GM12873 (cell line): ENCODE measurements at regions not wholly inside any gene's neighbourhood (a gene's known extent, or its start where the extent isn't known, plus 50 kb on each side); places are given as distances from the start of the nearest gene placed in this dataset.

ENCODE experiments used
- TF ChIP-seq, protein P1 (sequence below): IDR thresholded peaks from 2 replicates; pipeline ENCODE4 v1.5.1; 2012; ENCODE audit warnings: low read depth, mild to moderate bottlenecking, moderate library complexity, low read length, control low read depth; ENCODE audit not compliant: insufficient read depth; ENCODE audit errors: missing control alignments

DNA sequence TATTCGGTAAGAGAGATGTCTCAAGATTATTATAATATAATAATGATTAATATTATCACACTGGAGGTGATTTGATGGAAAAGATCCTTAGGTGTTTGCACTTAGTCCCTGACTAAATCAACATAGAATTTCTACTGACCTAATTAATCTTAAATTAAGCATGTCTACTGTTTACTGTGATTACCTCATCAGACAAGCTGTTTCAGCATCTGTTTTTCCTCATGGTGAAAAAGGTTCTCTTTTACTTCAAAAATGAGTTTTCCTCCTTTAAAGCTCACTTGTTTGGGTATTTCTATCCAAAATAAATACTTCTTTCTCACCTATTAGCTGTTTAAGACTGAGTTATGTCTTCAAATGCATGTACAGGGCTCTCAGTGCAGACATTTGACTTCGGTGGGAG lies 407.8 kb downstream of the NKX6-1 start:
- TF ChIP-seq, protein P1, sequence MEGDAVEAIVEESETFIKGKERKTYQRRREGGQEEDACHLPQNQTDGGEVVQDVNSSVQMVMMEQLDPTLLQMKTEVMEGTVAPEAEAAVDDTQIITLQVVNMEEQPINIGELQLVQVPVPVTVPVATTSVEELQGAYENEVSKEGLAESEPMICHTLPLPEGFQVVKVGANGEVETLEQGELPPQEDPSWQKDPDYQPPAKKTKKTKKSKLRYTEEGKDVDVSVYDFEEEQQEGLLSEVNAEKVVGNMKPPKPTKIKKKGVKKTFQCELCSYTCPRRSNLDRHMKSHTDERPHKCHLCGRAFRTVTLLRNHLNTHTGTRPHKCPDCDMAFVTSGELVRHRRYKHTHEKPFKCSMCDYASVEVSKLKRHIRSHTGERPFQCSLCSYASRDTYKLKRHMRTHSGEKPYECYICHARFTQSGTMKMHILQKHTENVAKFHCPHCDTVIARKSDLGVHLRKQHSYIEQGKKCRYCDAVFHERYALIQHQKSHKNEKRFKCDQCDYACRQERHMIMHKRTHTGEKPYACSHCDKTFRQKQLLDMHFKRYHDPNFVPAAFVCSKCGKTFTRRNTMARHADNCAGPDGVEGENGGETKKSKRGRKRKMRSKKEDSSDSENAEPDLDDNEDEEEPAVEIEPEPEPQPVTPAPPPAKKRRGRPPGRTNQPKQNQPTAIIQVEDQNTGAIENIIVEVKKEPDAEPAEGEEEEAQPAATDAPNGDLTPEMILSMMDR: no peak

DNA sequence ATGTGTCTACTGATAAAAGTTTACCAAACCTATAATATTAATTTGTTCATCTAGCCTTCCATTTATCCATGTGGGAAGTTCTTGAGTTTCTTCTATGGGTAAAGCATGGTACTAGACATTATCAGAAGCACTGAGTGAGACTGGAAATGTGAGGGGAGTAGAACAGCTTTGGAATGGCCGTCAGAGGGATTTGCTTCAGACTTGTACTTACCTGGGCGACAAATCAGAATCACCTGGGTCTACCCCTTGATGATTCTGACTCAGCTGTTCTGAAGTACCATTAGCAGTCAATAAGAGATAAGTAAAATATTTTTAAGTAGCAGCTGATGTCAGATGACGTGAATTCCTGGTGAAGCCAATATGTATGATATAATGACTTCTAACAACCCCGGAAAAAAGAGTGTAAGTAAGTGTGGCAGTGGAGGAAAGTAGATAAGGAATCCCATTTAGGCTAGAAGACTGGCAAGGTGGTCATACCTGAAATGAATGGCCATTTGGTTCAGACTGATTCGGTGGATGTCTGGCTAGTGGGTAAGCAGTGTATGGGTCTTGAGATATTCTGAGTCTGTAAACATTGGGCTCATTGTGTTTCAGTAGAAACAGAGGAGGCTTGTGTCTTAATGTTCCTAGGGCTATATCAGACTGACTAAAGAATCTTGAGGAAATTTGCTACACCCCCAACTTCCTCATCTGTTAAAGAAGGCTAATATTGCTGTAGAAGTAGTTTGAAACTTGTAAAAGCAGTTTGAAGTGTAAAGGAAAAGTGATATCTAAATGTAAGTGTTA lies 409.2 kb downstream of the NKX6-1 start:
- TF ChIP-seq, protein P1: no peak

DNA sequence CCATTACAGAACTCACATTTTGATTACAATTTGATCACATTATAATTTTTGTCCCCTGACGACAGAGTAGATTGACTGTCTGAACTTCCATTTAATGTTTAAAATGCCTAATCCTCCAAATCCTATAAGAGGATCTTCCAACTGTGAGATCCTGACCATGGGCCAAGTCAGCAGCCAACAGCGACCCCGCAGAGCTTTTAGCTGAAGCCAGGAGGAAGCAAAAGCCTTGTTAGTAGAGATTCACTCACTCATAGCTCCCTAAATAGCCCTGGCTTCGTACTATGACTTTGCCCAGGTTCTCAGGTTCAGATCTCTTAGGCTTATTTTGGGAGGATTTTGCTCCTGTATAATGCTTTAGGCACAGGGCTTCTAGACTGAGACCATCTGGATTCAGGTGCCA lies 413.1 kb downstream of the NKX6-1 start:
- TF ChIP-seq, protein P1: no peak

DNA sequence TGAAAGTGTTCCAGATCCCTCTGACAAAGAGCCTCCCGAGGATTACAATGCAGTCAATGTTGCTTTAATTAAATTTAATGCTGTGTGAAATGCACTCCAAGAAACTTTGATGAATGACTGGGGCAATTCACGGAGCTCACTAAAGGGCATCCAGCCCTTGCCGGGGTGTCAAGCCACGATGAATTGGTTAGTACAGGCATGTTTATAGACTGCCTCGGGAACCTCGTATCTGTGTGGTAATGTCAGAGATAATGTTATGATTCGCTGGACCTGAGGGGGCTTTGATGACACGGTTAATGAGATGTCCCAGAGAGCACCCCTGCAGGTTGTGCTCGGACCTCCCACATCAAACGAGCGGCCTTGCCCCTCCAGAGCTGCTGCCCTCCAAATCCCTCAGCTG lies 428.8 kb downstream of the NKX6-1 start:
- TF ChIP-seq, protein P1: no peak

DNA sequence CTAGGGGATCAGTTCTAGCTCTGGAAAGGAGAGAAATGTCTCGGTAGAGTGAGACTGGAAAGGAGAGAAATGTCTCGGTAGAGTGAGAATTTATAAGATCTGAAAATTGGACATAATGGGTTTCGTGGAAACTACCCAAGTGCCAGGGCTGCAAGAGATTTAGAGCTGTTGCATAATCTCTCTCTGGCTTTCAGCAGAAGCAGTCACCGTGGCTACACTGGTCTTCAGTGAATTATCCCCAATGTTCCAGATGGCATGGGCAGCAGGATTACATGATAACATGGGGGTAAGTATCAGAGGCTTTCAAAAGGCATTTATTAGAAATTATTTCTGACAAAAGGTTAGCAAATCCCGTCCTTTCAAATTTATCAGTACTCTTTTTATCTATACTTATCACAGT lies 435.5 kb downstream of the NKX6-1 start:
- TF ChIP-seq, protein P1: no peak

DNA sequence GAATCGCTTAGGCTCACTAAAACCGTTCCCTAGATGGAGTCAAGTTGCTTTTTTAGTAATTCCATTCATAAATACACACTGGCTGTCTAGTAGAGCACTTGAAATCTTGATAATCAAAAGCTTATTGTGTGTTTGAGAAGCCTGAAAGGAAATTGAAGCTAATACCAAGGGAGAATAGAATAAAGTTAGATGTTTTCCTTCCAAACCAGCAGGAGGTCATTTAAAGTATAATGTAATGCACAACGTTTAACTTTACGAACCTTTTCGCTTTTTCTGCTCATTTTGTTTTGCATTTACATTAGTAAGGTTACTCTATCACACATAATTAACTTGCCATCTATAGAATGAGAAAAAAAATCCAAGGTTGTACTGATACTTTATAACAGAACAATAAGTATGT lies 440.9 kb downstream of the NKX6-1 start:
- TF ChIP-seq, protein P1: no peak

DNA sequence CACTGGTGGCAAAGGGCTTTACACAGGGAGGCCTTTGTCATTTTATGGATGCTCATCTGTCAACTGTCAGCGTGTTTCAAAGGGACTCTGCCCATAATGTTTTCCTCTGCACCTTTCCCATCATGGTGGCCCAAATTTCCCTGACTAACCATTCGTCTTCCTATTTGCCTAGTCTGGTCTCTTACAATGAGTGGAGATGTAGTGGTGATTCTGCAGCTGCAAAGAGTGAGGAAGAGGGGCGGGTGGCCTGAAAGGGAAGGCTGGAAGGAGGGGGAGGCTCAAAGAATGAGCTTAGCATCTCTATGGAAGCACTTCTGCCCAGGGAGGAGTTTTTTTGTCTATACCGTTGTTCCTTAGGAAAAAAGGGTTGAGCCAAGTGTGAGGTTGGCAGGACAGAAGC lies 447.5 kb downstream of the NKX6-1 start:
- TF ChIP-seq, protein P1: no peak
